Adrenal gland (tissue), 5 donors: ENCODE measurements at regions not wholly inside any gene's neighbourhood (a gene's known extent, or its start where the extent isn't known, plus 50 kb on each side); places are given as distances from the start of the nearest gene placed in this dataset.

Experiments used
- CTCF ChIP-seq, 6 experiments: fragments of 450-650 bp in 4 of 6; fragments of 200-600 bp in 2 of 6; sonication (generic) in 1 of 6; IDR thresholded peaks; 1 replicate in 5 of 6; 2 replicates in 1 of 6; pipeline versions ENCODE4 v1.5.1 to v1.8.0; 2016 to 2021; ENCODE audit warnings: antibody characterized with exemption in 6 of 6, mild to moderate bottlenecking in 2 of 6, moderate library complexity in 1 of 6
- POLR2A ChIP-seq, 2 donors: fragments of 450-650 bp; IDR thresholded peaks; one replicate each; pipeline ENCODE4 v1.6.1; 2017; ENCODE audit warnings: antibody characterized with exemption in 2 of 2, mild to moderate bottlenecking in 2 of 2, moderate library complexity in 1 of 2
- donor health status: DM: no; HTN: no; CAD: no.

GRCh38 chrX:39802354-39802753, 295.4 kb downstream of the BCOR start:
- TF ChIP-seq CTCF (IDR thresholded peaks at IDR 0.05): no peak
- no peak for TF ChIP-seq POLR2A (IDR thresholded peaks at IDR 0.05)
